IMR-90 (cell line): ENCODE measurements at regions not wholly inside any gene's neighbourhood (a gene's known extent, or its start where the extent isn't known, plus 50 kb on each side); places are given as distances from the start of the nearest gene placed in this dataset.

Source experiments
- ATAC-seq: fragments of 200-7000 bp; cut with Tn5 transposase; 2 replicates; pipeline ENCODE4 v1.9.1; 2020; ENCODE audit warnings: low read depth, mild to moderate bottlenecking, moderate library complexity
- BruUV-seq: library from RNA; stranded (reverse); fragments of 400-500 nt; replicated peaks from 2 replicates; lab custom pipeline; 2021; lab: Mats Ljungman, UMichigan
- CTCF ChIA-PET: fragments of 300-600 bp; formaldehyde crosslinking; extraction: SDS; loops from one replicate; lab custom pipeline; 2021; ENCODE audit warnings: antibody characterized with exemption; lab: Yijun Ruan, JAX
- POLR2A ChIA-PET: fragments of 300-600 bp; sonication (Branson Sonifier 250); formaldehyde crosslinking; loops from one replicate; lab custom pipeline; 2022; ENCODE audit warnings: antibody characterized with exemption; ENCODE audit not compliant: unreplicated experiment; lab: Charles Lee
- DNase-seq: peaks from one replicate; pipeline ENCODE4 v3.0.0; 2013
- H2AFZ ChIP-seq: replicated peaks from 2 replicates; pipeline ENCODE3; 2013; ENCODE audit warnings: low read length, mild to moderate bottlenecking; ENCODE audit not compliant: poor library complexity
- H2AK5ac ChIP-seq: 2 replicates; pipeline ENCODE4 v1.6.1; 2013; ENCODE audit warnings: low read depth, low read length, inconsistent platforms
- H2AK9ac ChIP-seq: replicated peaks from 2 replicates; pipeline ENCODE3; 2013; ENCODE audit warnings: mild to moderate bottlenecking, low read depth, low read length, moderate library complexity; ENCODE audit not compliant: poor library complexity
- H2BK120ac ChIP-seq: 2 replicates; pipeline ENCODE4 v1.6.1; 2013; ENCODE audit warnings: low read depth, low read length, inconsistent platforms
- H2BK15ac ChIP-seq: 3 replicates; pipeline ENCODE4 v1.6.1; 2013; ENCODE audit warnings: low read depth, low read length, inconsistent platforms
- H2BK20ac ChIP-seq: 2 replicates; pipeline ENCODE4 v1.6.1; 2013; ENCODE audit warnings: low read depth, mild to moderate bottlenecking, inconsistent platforms, low read length, moderate library complexity
- H2BK5ac ChIP-seq: 2 replicates; pipeline ENCODE4 v1.6.1; 2013; ENCODE audit warnings: mild to moderate bottlenecking, low read depth, low read length, inconsistent platforms; ENCODE audit not compliant: poor library complexity, severe bottlenecking
- H3K14ac ChIP-seq: replicated peaks from 2 replicates; pipeline ENCODE4 v1.6.1; 2013; ENCODE audit warnings: low read depth, low read length, inconsistent platforms
- H3K18ac ChIP-seq: 2 replicates; pipeline ENCODE4 v1.6.1; 2013; ENCODE audit warnings: low read depth, low read length, control low read depth
- H3K23ac ChIP-seq: 2 replicates; pipeline ENCODE4 v1.6.1; 2013; ENCODE audit warnings: low read depth, low read length, inconsistent platforms
- H3K27ac ChIP-seq: 2 replicates; pipeline ENCODE4 v1.5.1; 2013; ENCODE audit warnings: mild to moderate bottlenecking, control low read depth, low read length; ENCODE audit not compliant: insufficient read depth
- H3K27me3 ChIP-seq: 2 replicates; pipeline ENCODE4 v1.6.1; 2013; ENCODE audit warnings: low read length; ENCODE audit not compliant: control insufficient read depth, insufficient read depth
- H3K36me3 ChIP-seq: 2 replicates; pipeline ENCODE4 v1.6.1; 2013; ENCODE audit warnings: low read length, mixed read lengths; ENCODE audit not compliant: control insufficient read depth, insufficient read depth
- H3K4ac ChIP-seq: 2 replicates; pipeline ENCODE4 v1.6.1; 2013; ENCODE audit warnings: low read depth, low read length, inconsistent platforms
- H3K4me1 ChIP-seq: 2 replicates; pipeline ENCODE4 v1.6.1; 2013; ENCODE audit warnings: low read length, mixed read lengths; ENCODE audit not compliant: control insufficient read depth, insufficient read depth
- H3K4me2 ChIP-seq: 2 replicates; pipeline ENCODE4 v1.6.1; 2013; ENCODE audit warnings: low read depth, mild to moderate bottlenecking, control low read depth, low read length, moderate library complexity
- H3K4me3 ChIP-seq: 2 replicates; pipeline ENCODE4 v1.5.1; 2013; ENCODE audit warnings: low read depth, mild to moderate bottlenecking, control low read depth, low read length, moderate library complexity; ENCODE audit not compliant: insufficient read depth
- H3K56ac ChIP-seq: 2 replicates; pipeline ENCODE4 v1.6.1; 2013; ENCODE audit warnings: low read length, inconsistent platforms; ENCODE audit not compliant: insufficient read depth; ENCODE audit errors: extremely low read depth
- H3K79me1 ChIP-seq, 2 experiments: 2 replicates each; pipeline ENCODE4 v1.6.1; 2013; ENCODE audit warnings: low read length in 2 of 2, inconsistent platforms in 1 of 2, low read depth in 1 of 2
- H3K9ac ChIP-seq: 2 replicates; pipeline ENCODE4 v1.6.1; 2013; ENCODE audit warnings: low read depth, low read length, control low read depth
- H3K9me1 ChIP-seq: 2 replicates; pipeline ENCODE4 v1.6.1; 2013; ENCODE audit warnings: low read length, inconsistent platforms; ENCODE audit not compliant: insufficient read depth
- H3K9me3 ChIP-seq: 2 replicates; pipeline ENCODE4 v1.6.1; 2013; ENCODE audit warnings: low read length; ENCODE audit not compliant: control insufficient read depth, insufficient read depth
- H4K20me1 ChIP-seq: 2 replicates; pipeline ENCODE4 v1.6.1; 2013; ENCODE audit warnings: low read length, inconsistent platforms; ENCODE audit not compliant: insufficient read depth
- H4K5ac ChIP-seq: 2 replicates; pipeline ENCODE4 v1.6.1; 2013; ENCODE audit warnings: mild to moderate bottlenecking, low read depth, low read length, control low read depth
- H4K8ac ChIP-seq, 2 experiments: 2 replicates each; pipeline ENCODE4 v1.6.1; 2013; ENCODE audit warnings: low read depth in 2 of 2, low read length in 2 of 2, control low read depth in 1 of 2, inconsistent platforms in 1 of 2
- H4K91ac ChIP-seq: 2 replicates; pipeline ENCODE4 v1.6.1; 2013; ENCODE audit warnings: low read depth, low read length, inconsistent platforms; ENCODE audit not compliant: insufficient read depth
- BHLHE40 ChIP-seq: fragments of 150-350 bp; IDR thresholded peaks from 2 replicates; pipeline ENCODE4 v1.6.1; 2016; ENCODE audit warnings: mild to moderate bottlenecking, low read depth, low read length
- CEBPB ChIP-seq: IDR thresholded peaks from 2 replicates; pipeline ENCODE4 v1.6.1; 2012; ENCODE audit warnings: low read depth, low read length, improper control_type of control experiment
- CHD1 ChIP-seq: IDR thresholded peaks from 2 replicates; pipeline ENCODE4 v1.6.1; 2012; ENCODE audit warnings: low read depth, low read length, improper control_type of control experiment
- FOS ChIP-seq: fragments of 150-350 bp; IDR thresholded peaks from 2 replicates; pipeline ENCODE4 v1.6.1; 2016; ENCODE audit warnings: low read depth, low read length
- MAFK ChIP-seq: IDR thresholded peaks from 2 replicates; pipeline ENCODE4 v1.6.1; 2012; ENCODE audit warnings: low read depth, low read length, improper control_type of control experiment
- MAZ ChIP-seq: IDR thresholded peaks from 2 replicates; pipeline ENCODE4 v1.6.1; 2012; ENCODE audit warnings: low read depth, mild to moderate bottlenecking, low read length, improper control_type of control experiment, moderate library complexity, borderline replicate concordance
- MXI1 ChIP-seq: IDR thresholded peaks from 2 replicates; pipeline ENCODE4 v1.6.1; 2012; ENCODE audit warnings: low read depth, mild to moderate bottlenecking, low read length, moderate library complexity, borderline replicate concordance
- NFE2L2 ChIP-seq: fragments of 150-350 bp; IDR thresholded peaks from 2 replicates; pipeline ENCODE4 v1.6.1; 2016; ENCODE audit warnings: low read depth, mild to moderate bottlenecking, low read length
- POLR2A ChIP-seq: IDR thresholded peaks from 2 replicates; pipeline ENCODE4 v1.6.1; 2012; ENCODE audit warnings: mild to moderate bottlenecking, low read depth, low read length
- RAD21 ChIP-seq: IDR thresholded peaks from 2 replicates; pipeline ENCODE4 v1.6.1; 2012; ENCODE audit warnings: low read length, improper control_type of control experiment
- RCOR1 ChIP-seq: IDR thresholded peaks from 2 replicates; pipeline ENCODE4 v1.6.1; 2012; ENCODE audit warnings: mild to moderate bottlenecking, low read length, improper control_type of control experiment; ENCODE audit not compliant: insufficient replicate concordance
- RFX5 ChIP-seq: IDR thresholded peaks from 2 replicates; pipeline ENCODE4 v1.8.0; 2012; ENCODE audit warnings: low read depth, mild to moderate bottlenecking, low read length, moderate library complexity
- SMC3 ChIP-seq: fragments of 150-350 bp; IDR thresholded peaks from 2 replicates; pipeline ENCODE4 v1.6.1; 2016; ENCODE audit warnings: low read depth, mild to moderate bottlenecking, antibody characterized with exemption, low read length, moderate library complexity
- dilution Hi-C: fragments of 300-500 bp; cut with HindIII; formaldehyde crosslinking; loops from one replicate; pipeline ENCODE4 v1.14.3; 2018; ENCODE audit warnings: low sequenced_read_pairs; ENCODE audit not compliant: unreplicated experiment
- in situ Hi-C: fragments of 300-500 bp; cut with MboI; formaldehyde crosslinking; loops from 3 replicates; pipeline ENCODE4 v1.14.3; 2019; ENCODE audit warnings: low sequenced_read_pairs, inconsistent platforms, mixed read lengths
- intact Hi-C: fragments of 100-400 bp; cut with micrococcal nuclease; formaldehyde crosslinking; loops from 2 replicates; pipeline ENCODE4 v1.10.0; 2022
- TF ChIP-seq, protein P1 (sequence below): fragments of 150-350 bp; IDR thresholded peaks from 2 replicates; pipeline ENCODE4 v1.6.1; 2016; ENCODE audit warnings: low read depth, mild to moderate bottlenecking, low read length, moderate library complexity, borderline replicate concordance
- TF ChIP-seq, protein P2 (sequence below): conservative IDR thresholded peaks from 2 replicates; pipeline ENCODE4 v1.5.1; 2012; ENCODE audit warnings: mild to moderate bottlenecking, low read depth, low read length, improper control_type of control experiment
- TF ChIP-seq, protein P3 (sequence below): fragments of 150-350 bp; IDR thresholded peaks from 2 replicates; pipeline ENCODE4 v1.6.1; 2017; ENCODE audit warnings: mild to moderate bottlenecking, antibody characterized with exemption, low read length, low read depth

DNA sequence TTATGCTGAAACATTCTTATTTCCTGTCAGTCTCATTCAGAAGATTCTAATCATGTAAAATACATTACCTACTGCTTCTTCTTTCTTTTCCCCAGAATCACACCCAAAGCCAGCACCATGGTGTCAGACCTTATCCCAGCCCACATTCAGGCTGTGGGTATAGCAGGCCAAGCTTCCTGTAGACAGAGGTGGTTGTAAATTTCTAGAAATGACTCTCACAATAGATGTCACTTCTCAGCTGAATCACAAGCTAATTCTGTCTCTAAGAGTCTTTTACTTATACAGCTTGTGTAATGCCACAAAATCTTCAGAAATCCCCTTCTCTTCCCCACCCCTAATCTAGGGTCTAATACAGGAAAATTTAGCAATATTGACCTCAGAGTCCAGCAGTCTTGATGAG is 239.6 kb downstream of the PARM1 start:
- no TSS peak for BruUV-seq
- H3K14ac ChIP-seq: no peak overlapping the region
- H2AK9ac ChIP-seq: no peak overlapping the region
- H2BK15ac ChIP-seq: no peak overlapping the region
- no peak overlapping the region for H3K4me3 ChIP-seq
- no peaks in the 10 kb centered on the region for H4K20me1 ChIP-seq
- no peak overlapping the region for H3K27ac ChIP-seq
- DNase-seq: no peak
- in situ Hi-C loops (no loop called here), intact Hi-C loops (no loop called here), dilution Hi-C loops (no loop called here)
- H3K9me3 ChIP-seq: 0 out of 2 replicates have a peak, but pooled peaks cover 2% of the 10 kb centered on the region
- no peaks in the 10 kb centered on the region for H3K36me3 ChIP-seq
- H2BK20ac ChIP-seq: no peak overlapping the region
- no peaks in the 10 kb centered on the region for H3K9me1 ChIP-seq
- no peaks in the 10 kb centered on the region for H3K27me3 ChIP-seq
- H4K5ac ChIP-seq: no peak overlapping the region
- H3K9ac ChIP-seq: no peak overlapping the region
- no peak overlapping the region for H3K4me2 ChIP-seq
- no peaks in the 10 kb centered on the region for H3K4me1 ChIP-seq
- H2BK120ac ChIP-seq: no peak overlapping the region
- H3K56ac ChIP-seq: no peak overlapping the region
- H4K91ac ChIP-seq: no peak overlapping the region
- no peak overlapping the region for H3K18ac ChIP-seq
- no peak overlapping the region for H3K23ac ChIP-seq
- ChIA-PET CTCF (no interaction called here), POLR2A (no interaction called here)
- H4K8ac ChIP-seq: no peak overlapping the region
- ATAC-seq: no peak
- H2BK5ac ChIP-seq: no peak overlapping the region
- no peak overlapping the region for H2AFZ ChIP-seq
- no peaks in the 10 kb centered on the region for H3K79me1 ChIP-seq
- TF ChIP-seq, protein P1, sequence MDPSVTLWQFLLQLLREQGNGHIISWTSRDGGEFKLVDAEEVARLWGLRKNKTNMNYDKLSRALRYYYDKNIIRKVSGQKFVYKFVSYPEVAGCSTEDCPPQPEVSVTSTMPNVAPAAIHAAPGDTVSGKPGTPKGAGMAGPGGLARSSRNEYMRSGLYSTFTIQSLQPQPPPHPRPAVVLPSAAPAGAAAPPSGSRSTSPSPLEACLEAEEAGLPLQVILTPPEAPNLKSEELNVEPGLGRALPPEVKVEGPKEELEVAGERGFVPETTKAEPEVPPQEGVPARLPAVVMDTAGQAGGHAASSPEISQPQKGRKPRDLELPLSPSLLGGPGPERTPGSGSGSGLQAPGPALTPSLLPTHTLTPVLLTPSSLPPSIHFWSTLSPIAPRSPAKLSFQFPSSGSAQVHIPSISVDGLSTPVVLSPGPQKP: no peak
- TF ChIP-seq RCOR1 (no peak), MAFK (no peak), POLR2A (no peak), NFE2L2 (no peak), FOS (no peak), MAZ (no peak), RAD21 (no peak), SMC3 (no peak), BHLHE40 (no peak), RFX5 (no peak), CHD1 (no peak), CEBPB (no peak), MXI1 (no peak)
- TF ChIP-seq, protein P2, sequence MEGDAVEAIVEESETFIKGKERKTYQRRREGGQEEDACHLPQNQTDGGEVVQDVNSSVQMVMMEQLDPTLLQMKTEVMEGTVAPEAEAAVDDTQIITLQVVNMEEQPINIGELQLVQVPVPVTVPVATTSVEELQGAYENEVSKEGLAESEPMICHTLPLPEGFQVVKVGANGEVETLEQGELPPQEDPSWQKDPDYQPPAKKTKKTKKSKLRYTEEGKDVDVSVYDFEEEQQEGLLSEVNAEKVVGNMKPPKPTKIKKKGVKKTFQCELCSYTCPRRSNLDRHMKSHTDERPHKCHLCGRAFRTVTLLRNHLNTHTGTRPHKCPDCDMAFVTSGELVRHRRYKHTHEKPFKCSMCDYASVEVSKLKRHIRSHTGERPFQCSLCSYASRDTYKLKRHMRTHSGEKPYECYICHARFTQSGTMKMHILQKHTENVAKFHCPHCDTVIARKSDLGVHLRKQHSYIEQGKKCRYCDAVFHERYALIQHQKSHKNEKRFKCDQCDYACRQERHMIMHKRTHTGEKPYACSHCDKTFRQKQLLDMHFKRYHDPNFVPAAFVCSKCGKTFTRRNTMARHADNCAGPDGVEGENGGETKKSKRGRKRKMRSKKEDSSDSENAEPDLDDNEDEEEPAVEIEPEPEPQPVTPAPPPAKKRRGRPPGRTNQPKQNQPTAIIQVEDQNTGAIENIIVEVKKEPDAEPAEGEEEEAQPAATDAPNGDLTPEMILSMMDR: no peak
- TF ChIP-seq, protein P3, sequence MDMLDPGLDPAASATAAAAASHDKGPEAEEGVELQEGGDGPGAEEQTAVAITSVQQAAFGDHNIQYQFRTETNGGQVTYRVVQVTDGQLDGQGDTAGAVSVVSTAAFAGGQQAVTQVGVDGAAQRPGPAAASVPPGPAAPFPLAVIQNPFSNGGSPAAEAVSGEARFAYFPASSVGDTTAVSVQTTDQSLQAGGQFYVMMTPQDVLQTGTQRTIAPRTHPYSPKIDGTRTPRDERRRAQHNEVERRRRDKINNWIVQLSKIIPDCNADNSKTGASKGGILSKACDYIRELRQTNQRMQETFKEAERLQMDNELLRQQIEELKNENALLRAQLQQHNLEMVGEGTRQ: no peak
- H3K4ac ChIP-seq: no peak overlapping the region
- H2AK5ac ChIP-seq: no peak overlapping the region
